ENCODE measurements at regions not wholly inside any gene's neighbourhood (a gene's known extent, or its start where the extent isn't known, plus 50 kb on each side); places are given as distances from the start of the nearest gene placed in this dataset.

DNA sequence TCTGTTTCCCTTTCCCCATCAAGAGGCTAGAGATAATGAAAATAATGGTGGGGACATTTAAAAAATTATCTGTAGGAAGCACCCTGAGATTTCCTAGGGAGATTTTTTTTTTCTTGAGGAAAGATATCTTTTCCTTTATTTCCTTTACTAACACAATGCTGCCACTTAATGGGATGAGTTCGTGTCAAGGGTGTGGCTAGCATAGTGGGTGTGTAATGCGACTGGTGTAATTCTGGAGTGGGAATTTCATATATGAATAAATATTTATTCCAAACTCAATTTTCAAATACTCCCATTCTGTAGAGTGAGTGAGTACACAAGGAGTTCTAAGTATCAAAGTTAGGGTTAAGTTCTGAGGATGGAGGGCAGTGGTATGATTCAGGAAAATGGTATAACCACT lies 66.1 kb upstream of the GALNT15 start:
- no peaks in the 10 kb centered on the region for H3K27me3 Mint-ChIP-seq (ENCODE audit: low read depth)
- H3K27ac Mint-ChIP-seq (ENCODE audit: unreplicated experiment): no peak overlapping the region
- peaks cover 5% of the 10 kb centered on the region for H3K9me3 Mint-ChIP-seq (ENCODE audit: low read depth)
- H3K4me3 Mint-ChIP-seq (ENCODE audit: unreplicated experiment): no peak overlapping the region
- no peaks in the 10 kb centered on the region for H3K36me3 Mint-ChIP-seq (ENCODE audit: low read depth)
- peaks cover 12% of the 10 kb centered on the region for H3K4me1 Mint-ChIP-seq (ENCODE audit: low read depth)
- DNase-seq (ENCODE audit: low spot score): no peak
- TF ChIP-seq, protein P1, sequence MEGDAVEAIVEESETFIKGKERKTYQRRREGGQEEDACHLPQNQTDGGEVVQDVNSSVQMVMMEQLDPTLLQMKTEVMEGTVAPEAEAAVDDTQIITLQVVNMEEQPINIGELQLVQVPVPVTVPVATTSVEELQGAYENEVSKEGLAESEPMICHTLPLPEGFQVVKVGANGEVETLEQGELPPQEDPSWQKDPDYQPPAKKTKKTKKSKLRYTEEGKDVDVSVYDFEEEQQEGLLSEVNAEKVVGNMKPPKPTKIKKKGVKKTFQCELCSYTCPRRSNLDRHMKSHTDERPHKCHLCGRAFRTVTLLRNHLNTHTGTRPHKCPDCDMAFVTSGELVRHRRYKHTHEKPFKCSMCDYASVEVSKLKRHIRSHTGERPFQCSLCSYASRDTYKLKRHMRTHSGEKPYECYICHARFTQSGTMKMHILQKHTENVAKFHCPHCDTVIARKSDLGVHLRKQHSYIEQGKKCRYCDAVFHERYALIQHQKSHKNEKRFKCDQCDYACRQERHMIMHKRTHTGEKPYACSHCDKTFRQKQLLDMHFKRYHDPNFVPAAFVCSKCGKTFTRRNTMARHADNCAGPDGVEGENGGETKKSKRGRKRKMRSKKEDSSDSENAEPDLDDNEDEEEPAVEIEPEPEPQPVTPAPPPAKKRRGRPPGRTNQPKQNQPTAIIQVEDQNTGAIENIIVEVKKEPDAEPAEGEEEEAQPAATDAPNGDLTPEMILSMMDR (IDR thresholded peaks at IDR 0.05): no peak

DNA sequence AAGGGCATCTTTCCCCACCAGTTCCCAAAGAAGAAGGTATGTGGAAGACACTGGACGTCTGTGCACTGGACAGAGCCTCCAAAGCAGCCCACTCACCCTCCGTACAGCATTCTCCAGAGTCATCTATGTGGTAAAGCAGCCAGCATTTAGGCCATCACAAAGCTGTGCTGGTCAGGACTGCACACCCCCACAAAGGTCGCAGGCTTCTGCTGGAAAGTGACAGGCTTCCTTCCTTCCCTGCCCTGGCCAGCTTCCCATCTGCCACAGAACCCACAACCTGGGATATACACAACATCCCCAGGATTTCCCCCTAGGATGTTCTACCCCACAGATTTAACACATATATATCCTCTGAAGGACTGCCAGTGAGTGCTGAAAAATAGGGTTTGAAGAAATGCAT lies 64.6 kb upstream of the GALNT15 start:
- Mint-ChIP-seq H3K4me3 (ENCODE audit: unreplicated experiment) (no peak overlapping the region), H3K4me1 (ENCODE audit: low read depth) (peaks cover 11% of the 10 kb centered on the region), H3K36me3 (ENCODE audit: low read depth) (no peaks in the 10 kb centered on the region), H3K9me3 (ENCODE audit: low read depth) (peaks cover 5% of the 10 kb centered on the region), H3K27ac (ENCODE audit: unreplicated experiment) (no peak overlapping the region), H3K27me3 (ENCODE audit: low read depth) (no peaks in the 10 kb centered on the region)
- TF ChIP-seq, protein P1 (IDR thresholded peaks at IDR 0.05): no peak
- no peak for DNase-seq (ENCODE audit: low spot score)

DNA sequence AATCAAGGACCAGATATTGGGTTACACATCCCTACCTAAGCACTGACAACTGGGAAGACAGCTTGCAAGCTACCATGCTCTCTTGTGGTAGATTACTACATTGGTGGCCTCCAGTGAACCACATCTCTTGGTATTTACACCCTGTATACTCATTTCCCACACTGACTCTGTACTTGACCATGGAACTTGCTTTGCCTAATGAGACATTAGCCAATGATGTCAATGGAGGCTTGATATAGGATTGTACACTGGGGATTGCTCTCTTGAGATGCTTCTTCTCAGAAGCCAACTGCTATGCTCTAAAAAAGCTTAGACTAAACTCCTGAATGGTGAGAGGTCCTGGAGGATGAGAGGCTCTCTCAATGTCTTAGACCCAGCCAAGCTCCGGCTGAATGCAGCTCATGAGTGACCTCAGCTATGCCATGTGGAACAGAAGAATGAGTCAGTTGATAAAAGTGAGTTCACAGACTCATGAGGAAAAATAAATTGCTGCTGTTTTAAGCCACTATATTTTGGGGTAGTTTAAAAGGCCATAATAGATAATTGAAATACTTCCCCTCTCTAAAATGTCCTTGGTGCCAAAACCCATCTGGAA lies 61.5 kb upstream of the GALNT15 start:
- no peak overlapping the region for H3K4me3 Mint-ChIP-seq (ENCODE audit: unreplicated experiment)
- peaks cover 11% of the 10 kb centered on the region for H3K4me1 Mint-ChIP-seq (ENCODE audit: low read depth)
- no peaks in the 10 kb centered on the region for H3K36me3 Mint-ChIP-seq (ENCODE audit: low read depth)
- H3K27ac Mint-ChIP-seq (ENCODE audit: unreplicated experiment): no peak overlapping the region
- TF ChIP-seq, protein P1 (IDR thresholded peaks at IDR 0.05): no peak
- no peak for DNase-seq (ENCODE audit: low spot score)
- no peaks in the 10 kb centered on the region for H3K27me3 Mint-ChIP-seq (ENCODE audit: low read depth)
- peaks cover 5% of the 10 kb centered on the region for H3K9me3 Mint-ChIP-seq (ENCODE audit: low read depth)

DNA sequence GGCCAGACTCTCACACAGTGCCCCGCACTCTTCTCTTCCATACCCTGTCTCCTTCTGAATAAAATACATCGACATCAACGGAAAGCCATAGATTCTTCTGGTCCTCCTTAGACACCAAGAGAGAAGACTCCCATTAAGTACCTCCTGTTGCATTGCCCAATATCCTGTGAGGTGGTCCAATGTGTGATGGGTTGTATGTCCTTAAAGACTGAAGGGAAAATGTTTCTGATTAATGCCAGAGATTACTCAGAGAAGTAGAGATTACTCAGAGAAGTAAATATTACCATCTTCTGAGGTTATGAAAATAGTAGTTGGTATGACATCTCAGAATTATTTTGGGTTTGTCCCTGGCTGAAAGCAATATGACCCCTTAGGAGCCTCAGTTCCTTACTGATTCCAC lies 60.8 kb upstream of the GALNT15 start:
- H3K4me1 Mint-ChIP-seq (ENCODE audit: low read depth): peaks cover 11% of the 10 kb centered on the region

DNA sequence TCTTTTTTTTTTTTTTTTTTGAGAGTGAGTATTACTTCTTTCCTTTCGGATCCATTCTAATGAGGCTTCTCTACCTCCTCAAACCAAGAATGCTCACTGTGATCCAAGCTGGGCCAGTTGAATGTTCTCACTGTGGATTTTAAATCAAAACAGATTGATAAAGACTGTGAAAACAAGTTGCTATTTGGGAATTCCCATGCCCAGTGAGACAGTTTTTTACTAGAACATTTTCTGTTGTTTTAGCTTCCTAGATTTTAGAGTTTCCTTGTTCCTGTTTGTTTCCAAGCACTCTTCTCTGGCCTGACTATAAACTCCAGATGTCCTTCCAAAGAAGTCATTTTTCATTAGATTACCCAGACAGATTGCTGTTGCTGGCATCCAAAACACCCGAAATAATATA lies 60.1 kb upstream of the GALNT15 start:
- Mint-ChIP-seq H3K36me3 (ENCODE audit: low read depth) (no peaks in the 10 kb centered on the region), H3K4me3 (ENCODE audit: unreplicated experiment) (no peak overlapping the region), H3K9me3 (ENCODE audit: low read depth) (peaks cover 5% of the 10 kb centered on the region), H3K4me1 (ENCODE audit: low read depth) (peaks cover 11% of the 10 kb centered on the region), H3K27ac (ENCODE audit: unreplicated experiment) (no peak overlapping the region), H3K27me3 (ENCODE audit: low read depth) (no peaks in the 10 kb centered on the region)
- no peak for DNase-seq (ENCODE audit: low spot score)
- TF ChIP-seq, protein P1 (IDR thresholded peaks at IDR 0.05): no peak

More for the DNA sequence above, 60.8 kb upstream of the GALNT15 start:
- no peak overlapping the region for H3K4me3 Mint-ChIP-seq (ENCODE audit: unreplicated experiment)
- H3K27ac Mint-ChIP-seq (ENCODE audit: unreplicated experiment): no peak overlapping the region
- no peak for DNase-seq (ENCODE audit: low spot score)
- no peaks in the 10 kb centered on the region for H3K27me3 Mint-ChIP-seq (ENCODE audit: low read depth)
- TF ChIP-seq, protein P1 (IDR thresholded peaks at IDR 0.05): no peak
- no peaks in the 10 kb centered on the region for H3K36me3 Mint-ChIP-seq (ENCODE audit: low read depth)
- peaks cover 5% of the 10 kb centered on the region for H3K9me3 Mint-ChIP-seq (ENCODE audit: low read depth)

Measured in chondrocyte (in vitro differentiated cells).